PC-3 (cell line): ENCODE measurements at regions not wholly inside any gene's neighbourhood (a gene's known extent, or its start where the extent isn't known, plus 50 kb on each side); places are given as distances from the start of the nearest gene placed in this dataset.

Source experiments
- EZH2 ChIP-seq: fragments of 300-600 bp; sonication (generic); IDR thresholded peaks from one replicate; pipeline ENCODE4 v1.6.1; 2017; ENCODE audit warnings: antibody characterized with exemption, mild to moderate bottlenecking, low read length; ENCODE audit not compliant: unreplicated experiment
- TF ChIP-seq, protein P1 (sequence below): fragments of 300-600 bp; sonication (generic); conservative IDR thresholded peaks from 2 replicates; pipeline ENCODE4 v1.5.1; 2017; ENCODE audit warnings: antibody characterized with exemption, low read depth, mild to moderate bottlenecking, low read length

DNA sequence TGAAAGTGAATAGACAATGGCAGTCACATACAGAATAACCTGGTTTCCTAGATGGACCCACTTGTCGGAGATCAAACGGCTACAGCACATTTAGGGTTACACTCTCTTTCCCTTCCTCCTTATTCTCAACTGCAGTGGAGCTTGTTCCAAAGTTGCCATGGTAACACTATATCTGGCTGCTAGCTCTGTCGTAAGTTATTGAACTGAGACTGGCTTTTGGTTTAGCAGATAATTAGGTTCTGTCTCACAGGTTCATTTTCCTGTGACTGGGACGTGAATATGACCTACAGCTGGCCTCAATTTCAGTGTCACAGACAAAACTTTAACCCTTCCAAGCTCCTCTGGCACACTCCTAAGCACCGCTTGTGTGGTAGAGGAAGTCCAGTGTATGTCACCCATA lies 875.8 kb downstream of the USP25 start:
- TF ChIP-seq, protein P1, sequence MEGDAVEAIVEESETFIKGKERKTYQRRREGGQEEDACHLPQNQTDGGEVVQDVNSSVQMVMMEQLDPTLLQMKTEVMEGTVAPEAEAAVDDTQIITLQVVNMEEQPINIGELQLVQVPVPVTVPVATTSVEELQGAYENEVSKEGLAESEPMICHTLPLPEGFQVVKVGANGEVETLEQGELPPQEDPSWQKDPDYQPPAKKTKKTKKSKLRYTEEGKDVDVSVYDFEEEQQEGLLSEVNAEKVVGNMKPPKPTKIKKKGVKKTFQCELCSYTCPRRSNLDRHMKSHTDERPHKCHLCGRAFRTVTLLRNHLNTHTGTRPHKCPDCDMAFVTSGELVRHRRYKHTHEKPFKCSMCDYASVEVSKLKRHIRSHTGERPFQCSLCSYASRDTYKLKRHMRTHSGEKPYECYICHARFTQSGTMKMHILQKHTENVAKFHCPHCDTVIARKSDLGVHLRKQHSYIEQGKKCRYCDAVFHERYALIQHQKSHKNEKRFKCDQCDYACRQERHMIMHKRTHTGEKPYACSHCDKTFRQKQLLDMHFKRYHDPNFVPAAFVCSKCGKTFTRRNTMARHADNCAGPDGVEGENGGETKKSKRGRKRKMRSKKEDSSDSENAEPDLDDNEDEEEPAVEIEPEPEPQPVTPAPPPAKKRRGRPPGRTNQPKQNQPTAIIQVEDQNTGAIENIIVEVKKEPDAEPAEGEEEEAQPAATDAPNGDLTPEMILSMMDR: no peak
- no peak for TF ChIP-seq EZH2
